Activated T-cell treated with anti-CD3 and anti-CD28 coated beads, Interleukin-2, amount 50 U/mL, for 4 hours (primary cell): ENCODE measurements at regions not wholly inside any gene's neighbourhood (a gene's known extent, or its start where the extent isn't known, plus 50 kb on each side); places are given as distances from the start of the nearest gene placed in this dataset.

ENCODE experiments used
- ATAC-seq, 2 donors: fragments of 200-7000 bp; cut with Tn5 transposase; one replicate each; pipeline ENCODE4 v1.10.0; 2021
- DNase-seq: peaks from one replicate; pipeline ENCODE4 v3.0.0-alpha.2; 2020
- H3K27me3 Mint-ChIP-seq: one replicate; pipeline ENCODE4 v1.8.0; 2021; ENCODE audit warnings: low read depth, mixed read lengths
- H3K36me3 Mint-ChIP-seq: one replicate; pipeline ENCODE4 v1.8.0; 2022; ENCODE audit warnings: mixed read lengths; ENCODE audit not compliant: insufficient read depth
- H3K4me1 Mint-ChIP-seq: one replicate; pipeline ENCODE4 v1.8.0; 2021; ENCODE audit warnings: low read depth, mixed read lengths
- H3K4me3 Mint-ChIP-seq: one replicate; pipeline ENCODE4 v1.8.0; 2021; ENCODE audit warnings: mild to moderate bottlenecking, moderate library complexity, mixed read lengths
- H3K9me3 Mint-ChIP-seq: one replicate; pipeline ENCODE4 v1.8.0; 2021; ENCODE audit warnings: mixed read lengths

DNA sequence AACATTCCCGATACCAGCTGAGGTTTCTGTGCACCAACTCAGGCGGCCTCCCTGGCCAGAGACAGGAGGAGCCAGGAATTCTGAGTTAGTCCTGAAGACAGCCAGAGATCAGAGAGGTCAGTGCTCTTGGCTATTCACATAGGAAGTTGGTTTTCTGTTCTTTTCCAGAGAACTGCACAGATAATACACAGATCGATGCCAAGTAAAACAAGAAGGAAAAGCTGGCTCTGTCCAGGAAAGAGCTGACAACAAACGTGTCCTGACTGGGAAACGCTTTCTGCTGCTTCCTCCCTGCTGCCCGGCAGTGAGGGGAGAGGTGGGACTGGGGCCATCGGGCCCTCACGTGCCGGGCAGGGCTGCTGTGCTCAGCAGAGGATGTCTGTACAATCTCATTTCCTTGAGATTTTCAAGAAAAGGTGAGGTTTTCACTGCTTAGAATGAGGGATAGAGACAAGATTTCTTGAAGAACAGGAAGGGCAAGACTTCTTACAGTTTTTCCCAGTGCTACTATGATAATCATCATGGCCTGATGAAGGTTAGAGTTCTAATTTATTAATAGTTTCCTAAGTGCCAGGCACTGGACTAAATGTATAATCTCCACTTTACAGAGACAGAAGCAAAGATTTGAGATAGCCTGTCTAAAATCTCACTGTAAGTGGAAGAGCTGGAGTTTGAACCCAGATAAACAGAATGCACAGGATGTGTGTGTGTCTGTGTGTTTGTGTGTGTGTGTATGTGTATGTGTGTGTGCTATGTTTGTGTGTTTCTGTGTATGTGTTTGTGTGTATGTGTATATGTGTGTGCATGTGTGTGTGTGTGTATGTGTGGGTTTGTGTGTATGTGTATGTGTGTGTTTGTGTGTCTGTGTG lies 211.0 kb upstream of the RAB4A start:
- DNase-seq (no peak), ATAC-seq (no peak)
- no peaks in the 10 kb centered on the region for H3K36me3 Mint-ChIP-seq
- H3K27me3 Mint-ChIP-seq: no peaks in the 10 kb centered on the region
- no peaks in the 10 kb centered on the region for H3K9me3 Mint-ChIP-seq
- peak overlapping the region; percentile 20 for H3K4me3 Mint-ChIP-seq
- H3K4me1 Mint-ChIP-seq: peaks cover 49% of the 10 kb centered on the region

DNA sequence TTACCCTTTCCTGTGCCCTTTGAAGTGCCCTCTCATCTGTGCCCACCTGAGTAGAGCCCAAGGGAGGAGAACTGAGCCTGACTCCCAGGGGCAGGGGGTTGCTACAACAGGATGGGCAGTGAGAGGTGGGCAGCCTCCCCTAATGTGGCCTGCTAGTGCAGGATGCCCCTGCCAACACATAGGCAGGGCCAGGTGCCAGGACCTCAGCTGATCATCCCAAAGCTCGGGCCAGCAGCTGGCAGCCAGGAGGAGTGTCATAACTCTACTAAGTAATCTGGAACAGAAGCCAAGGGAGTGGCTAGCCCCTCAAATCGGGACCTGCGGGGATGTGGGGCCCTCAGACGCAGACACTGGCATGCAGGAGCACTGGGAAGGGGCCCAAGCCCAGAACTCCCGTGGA lies 208.8 kb upstream of the RAB4A start:
- H3K27me3 Mint-ChIP-seq: no peaks in the 10 kb centered on the region
- no peak for ATAC-seq
- H3K9me3 Mint-ChIP-seq: no peaks in the 10 kb centered on the region
- H3K4me1 Mint-ChIP-seq: peaks cover 33% of the 10 kb centered on the region
- H3K4me3 Mint-ChIP-seq: no peak overlapping the region
- H3K36me3 Mint-ChIP-seq: no peaks in the 10 kb centered on the region
- no peak for DNase-seq

DNA sequence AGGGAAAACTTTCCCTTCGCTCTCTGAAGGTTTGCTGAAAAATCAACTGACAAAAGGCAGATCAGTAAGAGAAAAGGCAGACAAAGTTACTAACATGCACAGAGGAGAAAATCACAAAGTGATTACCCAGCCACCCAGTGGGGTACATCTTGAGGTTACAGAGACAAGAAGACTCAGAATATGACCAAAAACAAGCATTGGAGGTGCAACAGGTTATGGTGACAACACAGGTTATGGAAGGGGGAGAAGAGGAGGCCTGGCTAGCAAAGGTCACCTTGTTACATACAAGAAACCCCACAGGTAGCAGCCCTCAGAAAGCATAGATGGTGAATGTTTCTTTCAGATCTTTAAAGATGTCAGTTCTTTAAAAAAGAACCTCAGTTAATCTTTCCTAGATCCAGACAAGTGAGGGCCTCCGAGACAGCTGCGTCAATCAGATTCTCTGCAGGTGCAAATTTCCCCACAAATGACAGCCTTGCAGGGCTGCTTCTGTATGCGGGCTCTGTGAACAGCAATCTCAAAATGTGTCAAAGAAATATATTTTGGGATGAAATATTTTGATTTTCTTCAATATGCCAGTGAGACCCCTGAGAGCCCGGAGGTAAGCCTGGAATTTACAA lies 207.6 kb upstream of the RAB4A start:
- no peaks in the 10 kb centered on the region for H3K27me3 Mint-ChIP-seq
- peaks cover 30% of the 10 kb centered on the region for H3K4me1 Mint-ChIP-seq
- no peaks in the 10 kb centered on the region for H3K9me3 Mint-ChIP-seq
- DNase-seq (no peak), ATAC-seq (no peak)
- H3K4me3 Mint-ChIP-seq: no peak overlapping the region
- no peaks in the 10 kb centered on the region for H3K36me3 Mint-ChIP-seq

DNA sequence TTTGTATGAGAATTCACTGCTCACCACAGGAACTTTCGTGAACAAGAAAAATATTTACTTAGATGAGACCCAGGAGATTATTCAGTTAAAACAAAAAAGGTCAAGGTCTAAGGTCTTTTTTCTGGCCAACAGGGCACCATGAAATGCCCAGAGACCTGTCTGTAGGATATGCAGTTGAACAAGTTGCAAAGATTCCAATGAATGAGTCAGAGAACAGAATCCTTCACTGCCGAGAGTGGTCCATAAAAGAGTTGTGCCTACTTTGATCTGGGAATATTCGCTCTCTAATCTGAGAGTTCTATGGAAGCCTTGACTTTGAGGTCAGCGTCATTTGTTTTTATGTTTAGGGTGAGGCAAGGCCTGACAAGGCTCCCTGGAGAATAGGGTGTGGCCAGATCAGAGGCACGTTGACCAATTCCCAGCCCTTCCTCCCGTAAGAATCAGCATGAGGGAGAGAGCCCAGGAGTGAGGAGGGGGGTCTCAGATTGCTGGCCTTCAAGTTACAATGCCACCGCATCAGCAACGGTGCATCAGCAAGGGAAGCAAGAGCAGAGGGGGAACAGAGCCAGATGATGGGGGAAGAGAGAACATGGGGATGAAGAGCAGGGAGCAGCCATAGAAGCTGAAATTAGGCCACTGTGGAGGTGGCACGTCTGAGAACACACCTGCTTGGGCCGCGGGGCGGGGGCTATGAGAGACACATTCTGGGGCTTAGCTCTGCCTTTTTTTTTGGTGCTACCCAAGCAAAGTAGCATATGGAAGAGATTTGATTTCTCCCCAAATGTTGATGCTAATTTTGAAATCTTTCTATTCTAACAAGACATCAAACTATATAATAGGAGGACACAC lies 206.4 kb upstream of the RAB4A start:
- no peak for DNase-seq
- Mint-ChIP-seq H3K27me3 (no peaks in the 10 kb centered on the region), H3K36me3 (no peaks in the 10 kb centered on the region), H3K9me3 (no peaks in the 10 kb centered on the region), H3K4me1 (peaks cover 23% of the 10 kb centered on the region), H3K4me3 (no peak overlapping the region)
- no peak for ATAC-seq

DNA sequence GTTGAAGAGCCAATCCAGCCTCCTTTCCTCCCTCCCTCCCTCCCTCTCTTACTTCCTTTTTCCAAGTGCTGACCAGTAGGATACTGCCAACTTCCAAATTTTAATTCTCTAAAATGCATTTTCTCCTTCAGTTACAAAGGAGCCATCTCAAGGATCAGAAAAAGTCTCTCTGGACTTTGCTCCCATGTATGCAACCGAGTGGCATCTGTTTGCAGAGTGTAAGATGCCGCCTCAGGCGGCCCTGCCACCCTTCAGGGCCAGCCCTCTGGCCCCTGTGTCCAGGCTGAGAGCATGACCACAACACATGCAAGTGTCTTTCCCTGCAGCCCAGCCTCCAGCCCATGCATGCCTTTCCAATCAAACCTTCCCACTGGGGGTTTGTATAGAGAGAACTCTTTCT lies 205.3 kb upstream of the RAB4A start:
- Mint-ChIP-seq H3K4me3 (no peak overlapping the region), H3K4me1 (peaks cover 14% of the 10 kb centered on the region), H3K9me3 (no peaks in the 10 kb centered on the region), H3K27me3 (no peaks in the 10 kb centered on the region), H3K36me3 (no peaks in the 10 kb centered on the region)
- ATAC-seq: no peak
- no peak for DNase-seq

DNA sequence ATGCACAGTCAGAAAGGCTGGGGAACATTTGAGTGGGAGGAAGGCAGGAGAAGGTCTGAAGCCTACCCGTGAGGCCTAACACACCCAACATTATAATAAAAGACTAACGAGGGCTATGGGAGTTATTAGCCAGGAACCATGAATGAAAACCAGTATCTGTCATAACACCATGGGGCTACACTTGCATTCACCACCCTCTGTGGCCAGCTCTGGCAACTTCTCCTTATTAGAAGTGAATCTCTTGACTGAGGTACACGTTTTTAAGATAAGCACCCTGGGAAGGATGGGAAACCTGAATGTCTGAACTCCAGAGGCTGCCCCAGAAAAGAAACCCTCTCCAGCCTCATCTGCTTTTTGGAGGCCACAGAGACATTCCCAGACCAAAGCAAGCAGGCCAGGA lies 204.3 kb upstream of the RAB4A start:
- Mint-ChIP-seq H3K4me3 (no peak overlapping the region), H3K9me3 (no peaks in the 10 kb centered on the region), H3K36me3 (no peaks in the 10 kb centered on the region), H3K4me1 (peaks cover 14% of the 10 kb centered on the region), H3K27me3 (no peaks in the 10 kb centered on the region)
- no peak for DNase-seq
- no peak for ATAC-seq

DNA sequence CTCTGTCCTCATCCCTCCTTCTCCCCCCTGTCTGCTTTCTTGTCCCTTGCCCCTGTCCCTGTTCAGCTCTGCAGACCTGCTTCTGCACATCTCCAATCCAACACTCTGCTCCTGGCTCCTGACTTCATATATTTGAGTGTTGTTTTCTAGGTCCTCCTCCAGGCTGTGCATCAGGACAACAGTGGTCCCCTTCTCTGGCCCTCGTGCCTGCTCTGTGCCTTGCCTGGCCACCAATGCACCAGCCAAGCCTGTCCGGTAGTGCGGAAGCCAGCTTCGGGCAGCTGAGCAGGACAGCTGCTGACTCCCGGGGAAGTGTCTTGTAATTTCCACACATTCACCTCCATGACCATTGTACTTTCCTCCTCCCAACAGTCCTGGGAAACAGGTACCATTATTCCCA lies 203.4 kb upstream of the RAB4A start:
- ATAC-seq (no peak), DNase-seq (no peak)
- Mint-ChIP-seq H3K36me3 (no peaks in the 10 kb centered on the region), H3K4me1 (peaks cover 14% of the 10 kb centered on the region), H3K4me3 (no peak overlapping the region), H3K27me3 (no peaks in the 10 kb centered on the region), H3K9me3 (no peaks in the 10 kb centered on the region)

DNA sequence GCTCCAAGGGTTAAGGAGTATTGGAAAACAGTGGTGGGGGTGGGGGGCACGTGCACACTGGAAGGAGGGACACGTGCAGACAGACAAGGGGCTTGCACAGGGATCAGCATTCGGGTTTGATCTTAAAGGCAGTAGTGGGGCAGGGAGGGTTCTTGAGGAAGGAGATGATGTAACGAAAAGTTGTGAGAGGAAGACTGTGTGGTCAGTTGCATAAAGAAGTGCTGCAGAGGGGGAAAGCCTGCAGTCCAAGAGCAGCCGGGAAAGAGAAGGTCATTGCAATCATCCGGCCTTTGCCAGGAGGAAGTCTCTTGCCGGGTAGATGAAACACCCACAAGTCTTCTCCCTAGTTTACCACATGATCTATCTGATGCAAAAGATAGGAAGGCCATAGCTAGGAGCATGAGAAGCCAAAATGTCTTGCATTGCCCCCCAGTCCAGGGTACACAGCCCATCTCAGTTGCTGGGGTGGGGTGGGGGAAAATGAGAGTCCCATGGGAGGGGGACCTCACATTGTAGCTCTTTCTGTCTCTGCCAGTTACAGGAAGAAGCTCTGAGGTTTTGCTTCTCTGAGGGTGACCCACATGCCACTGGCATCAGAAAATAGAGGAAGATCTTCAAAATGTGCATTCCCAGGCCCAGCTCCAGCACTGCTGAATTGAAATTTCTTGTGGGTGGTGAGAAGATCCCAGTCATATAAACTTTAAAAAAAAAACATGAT lies 202.5 kb upstream of the RAB4A start:
- H3K27me3 Mint-ChIP-seq: no peaks in the 10 kb centered on the region
- no peaks in the 10 kb centered on the region for H3K9me3 Mint-ChIP-seq
- no peak for ATAC-seq
- H3K4me1 Mint-ChIP-seq: peaks cover 14% of the 10 kb centered on the region
- H3K36me3 Mint-ChIP-seq: no peaks in the 10 kb centered on the region
- no peak overlapping the region for H3K4me3 Mint-ChIP-seq
- no peak for DNase-seq

DNA sequence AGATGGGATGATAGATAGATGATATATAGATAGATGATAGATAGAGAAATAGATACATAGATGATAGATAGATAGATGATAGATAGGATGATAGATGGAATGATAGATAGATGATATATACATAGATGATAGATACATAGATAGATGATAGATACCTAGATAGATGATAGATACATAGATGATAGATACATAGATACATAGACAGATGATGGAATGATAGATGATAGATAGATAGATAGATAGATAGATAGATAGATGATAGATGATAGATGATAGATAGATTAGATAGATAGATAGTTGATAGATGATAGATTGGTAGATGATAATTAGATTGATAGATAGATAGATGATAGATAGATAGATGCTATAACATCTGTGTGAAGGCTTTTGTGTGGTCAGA lies 201.7 kb upstream of the RAB4A start:
- Mint-ChIP-seq H3K36me3 (no peaks in the 10 kb centered on the region), H3K4me1 (peaks cover 14% of the 10 kb centered on the region), H3K9me3 (no peaks in the 10 kb centered on the region), H3K27me3 (no peaks in the 10 kb centered on the region), H3K4me3 (no peak overlapping the region)
- no peak for DNase-seq
- no peak for ATAC-seq

DNA sequence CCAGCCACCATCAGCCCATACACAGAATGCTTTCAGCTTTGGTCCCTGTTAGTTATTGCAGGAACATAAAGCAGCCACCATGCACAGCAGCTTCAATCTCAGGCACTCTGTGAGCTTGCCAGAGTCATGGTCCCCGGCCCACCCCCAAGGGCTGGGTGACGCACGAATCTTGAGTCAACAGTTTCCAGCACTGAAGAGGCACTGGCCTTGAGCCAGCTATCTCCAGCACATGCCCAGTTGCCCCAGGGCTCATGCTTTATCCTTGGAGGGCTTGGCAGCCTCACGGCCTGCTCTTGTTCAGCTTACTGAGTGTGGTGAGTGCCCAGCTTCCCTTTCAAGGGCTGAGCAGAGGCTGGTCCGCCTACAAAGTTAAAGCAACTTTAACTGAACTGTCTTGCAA lies 200.7 kb upstream of the RAB4A start:
- DNase-seq: no peak
- Mint-ChIP-seq H3K27me3 (no peaks in the 10 kb centered on the region), H3K9me3 (no peaks in the 10 kb centered on the region), H3K36me3 (no peaks in the 10 kb centered on the region), H3K4me3 (no peak overlapping the region), H3K4me1 (peaks cover 14% of the 10 kb centered on the region)
- ATAC-seq: no peak

DNA sequence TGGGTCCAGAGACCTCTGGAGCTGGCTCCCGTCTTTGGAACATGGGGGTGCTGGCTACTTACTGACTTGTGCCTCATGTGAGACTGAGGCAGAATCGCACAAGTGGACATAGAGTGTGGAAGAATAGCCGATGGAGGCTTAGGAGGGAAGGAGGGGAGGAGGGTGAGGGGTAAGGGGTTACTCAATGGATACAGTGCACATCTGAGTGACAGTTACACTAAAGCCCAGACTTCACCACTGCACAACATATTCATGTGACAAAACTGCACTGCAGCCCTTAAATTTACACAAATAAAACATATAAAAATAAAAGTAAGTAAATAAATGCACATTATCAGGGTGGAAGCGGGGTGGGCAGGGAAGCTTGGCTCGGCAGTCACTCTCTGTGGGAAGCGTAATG lies 197.7 kb upstream of the RAB4A start:
- Mint-ChIP-seq H3K4me1 (peaks cover 6% of the 10 kb centered on the region), H3K4me3 (no peak overlapping the region), H3K36me3 (no peaks in the 10 kb centered on the region), H3K27me3 (no peaks in the 10 kb centered on the region), H3K9me3 (no peaks in the 10 kb centered on the region)
- DNase-seq (no peak), ATAC-seq (no peak)

DNA sequence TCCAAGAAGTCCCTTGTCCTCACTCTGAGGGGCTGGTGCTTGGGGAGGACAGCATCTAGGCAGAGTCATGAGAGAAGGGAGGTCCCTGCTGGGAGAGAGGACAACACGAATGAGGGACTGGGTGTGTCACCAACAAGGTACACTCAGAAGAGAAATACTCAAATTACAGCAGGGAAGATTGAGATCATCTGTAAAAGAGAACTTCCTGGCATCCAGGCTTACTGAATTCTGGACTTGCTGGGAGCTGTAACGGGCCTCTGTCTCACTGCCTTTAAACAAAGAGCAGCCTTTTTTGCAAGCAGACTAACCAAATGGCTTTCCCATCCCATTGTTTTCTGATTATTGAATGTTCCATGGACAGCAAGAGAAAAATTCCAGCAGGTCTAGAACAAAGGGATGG lies 195.7 kb upstream of the RAB4A start:
- ATAC-seq (no peak), DNase-seq (no peak)
- H3K27me3 Mint-ChIP-seq: no peaks in the 10 kb centered on the region
- no peaks in the 10 kb centered on the region for H3K36me3 Mint-ChIP-seq
- H3K4me3 Mint-ChIP-seq: no peak overlapping the region
- no peaks in the 10 kb centered on the region for H3K9me3 Mint-ChIP-seq
- H3K4me1 Mint-ChIP-seq: peaks cover 8% of the 10 kb centered on the region

DNA sequence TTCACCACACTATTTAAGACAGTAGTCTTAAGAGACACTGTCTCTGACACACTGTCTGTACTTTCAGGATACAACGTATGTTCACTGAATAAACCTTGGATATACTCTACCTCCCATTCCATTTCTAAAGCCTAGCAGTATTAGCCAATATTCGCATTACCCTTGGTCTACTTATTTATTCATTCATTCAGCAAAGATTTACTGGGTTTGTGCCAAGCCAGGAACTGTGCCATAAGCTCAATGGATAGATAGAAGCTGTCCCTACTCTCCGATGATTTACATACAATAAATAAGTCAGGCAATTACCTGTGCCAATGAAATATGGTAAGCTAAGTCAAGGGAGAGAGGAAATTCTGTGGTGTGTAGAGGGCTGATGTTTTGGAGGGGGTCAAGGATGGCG lies 195.2 kb upstream of the RAB4A start:
- Mint-ChIP-seq H3K27me3 (no peaks in the 10 kb centered on the region), H3K4me1 (peaks cover 8% of the 10 kb centered on the region), H3K9me3 (no peaks in the 10 kb centered on the region), H3K36me3 (no peaks in the 10 kb centered on the region), H3K4me3 (no peak overlapping the region)
- ATAC-seq (no peak), DNase-seq (no peak)

DNA sequence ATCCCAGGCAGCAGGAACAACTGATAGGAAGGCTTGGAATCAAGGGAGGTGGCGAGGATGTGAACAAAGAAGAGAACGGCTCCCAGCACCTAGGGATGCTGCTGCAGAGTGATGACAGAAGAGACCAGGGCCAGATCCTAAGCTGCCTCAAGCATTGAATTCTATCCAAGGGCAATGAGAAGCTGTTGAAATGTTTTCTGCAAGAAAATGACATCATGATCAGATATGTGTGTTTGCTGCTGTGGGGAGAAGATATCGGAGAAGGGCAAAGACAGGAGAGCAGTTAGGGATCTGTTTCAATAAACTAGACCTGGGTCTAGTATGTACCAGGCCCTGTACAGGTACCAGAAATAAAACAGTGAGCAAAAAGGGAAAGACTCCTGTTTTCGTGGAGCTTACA lies 194.7 kb upstream of the RAB4A start:
- peaks cover 8% of the 10 kb centered on the region for H3K4me1 Mint-ChIP-seq
- H3K27me3 Mint-ChIP-seq: no peaks in the 10 kb centered on the region
- no peak overlapping the region for H3K4me3 Mint-ChIP-seq
- ATAC-seq (no peak), DNase-seq (no peak)
- no peaks in the 10 kb centered on the region for H3K36me3 Mint-ChIP-seq
- no peaks in the 10 kb centered on the region for H3K9me3 Mint-ChIP-seq
